A549 (cell line): ENCODE measurements at regions not wholly inside any gene's neighbourhood (a gene's known extent, or its start where the extent isn't known, plus 50 kb on each side); places are given as distances from the start of the nearest gene placed in this dataset.

ENCODE experiments used
- ATAC-seq, 2 experiments: fragments of 200-7000 bp in 1 of 2; fragments of >200 bp in 1 of 2; cut with Nextera tagmentation in 1 of 2; cut with Tn5 transposase in 1 of 2; 3 replicates each; pipeline versions ENCODE4 v1.8.0 to v1.9.1; 2018 to 2020; ENCODE audit warnings: mild to moderate bottlenecking in 1 of 2, moderate library complexity in 1 of 2
- CTCF ChIA-PET: fragments of 300-600 bp; sonication (Branson Sonifier 250); formaldehyde crosslinking; extraction: SDS; loops from one replicate; lab custom pipeline; 2021; ENCODE audit warnings: antibody characterized with exemption, inconsistent platforms; lab: Yijun Ruan, JAX
- POLR2A ChIA-PET: fragments of 350-600 bp; formaldehyde crosslinking; extraction: SDS; loops from one replicate; lab custom pipeline; 2021; ENCODE audit warnings: antibody characterized with exemption, inconsistent platforms; lab: Yijun Ruan, JAX
- DNase-seq, 2 experiments: peaks; one replicate each; pipeline versions ENCODE4 v3.0.0 to v3.0.0-alpha.2; 2011 to 2016; ENCODE audit warnings: low read depth in 1 of 2, low spot score in 1 of 2
- FAIRE-seq: peaks from 2 replicates; lab custom pipeline; 2011; peaks lifted over from hg19 to GRCh38; lab: Jason Lieb, UNC
- H3K27ac ChIP-seq, 2 experiments: fragments of >200 bp; sonication (Bioruptor Twin); formaldehyde crosslinking; 3 replicates each; pipeline ENCODE4 v1.5.1; 2016 to 2017
- H3K4me1 ChIP-seq: fragments of >200 bp; sonication (Bioruptor Twin); formaldehyde crosslinking; 3 replicates; pipeline ENCODE4 v1.6.1; 2016
- H3K4me2 ChIP-seq: fragments of >200 bp; sonication (Bioruptor Twin); formaldehyde crosslinking; 3 replicates; pipeline ENCODE4 v1.6.1; 2016
- H3K4me3 ChIP-seq: fragments of >200 bp; sonication (Bioruptor Twin); formaldehyde crosslinking; 3 replicates; pipeline ENCODE4 v1.5.1; 2016
- H3K9me3 ChIP-seq: fragments of >200 bp; sonication (Bioruptor Twin); formaldehyde crosslinking; 3 replicates; pipeline ENCODE4 v1.6.1; 2016
- CBX2 ChIP-seq: fragments of 200-600 bp; sonication (generic); IDR thresholded peaks from 2 replicates; pipeline ENCODE4 v1.6.1; 2016; ENCODE audit warnings: low read depth, mild to moderate bottlenecking, borderline replicate concordance
- CEBPB ChIP-seq, 2 experiments: fragments of >200 bp in 1 of 2; sonication (Bioruptor Twin) in 1 of 2; formaldehyde crosslinking in 1 of 2; IDR thresholded peaks; 2 replicates each; pipeline ENCODE4 v1.6.1; 2012 to 2016
- CHD4 ChIP-seq: fragments of 200-600 bp; sonication (generic); IDR thresholded peaks from 2 replicates; pipeline ENCODE4 v1.6.1; 2016; ENCODE audit warnings: antibody characterized with exemption, mild to moderate bottlenecking, borderline replicate concordance
- EHF ChIP-seq: fragments of 250-450 bp; sonication (Bioruptor Pico); IDR thresholded peaks from 2 replicates; pipeline ENCODE4 v1.5.0; 2020; ENCODE audit warnings: mild to moderate bottlenecking
- FOSB ChIP-seq: fragments of 250-450 bp; sonication (Bioruptor Pico); IDR thresholded peaks from 2 replicates; pipeline ENCODE4 v1.5.0; 2020; ENCODE audit warnings: mild to moderate bottlenecking, moderate library complexity
- FOSL2 ChIP-seq, 2 experiments: fragments of 450-650 bp in 1 of 2; fragments of >200 bp in 1 of 2; sonication (Bioruptor Twin) in 1 of 2; formaldehyde crosslinking; IDR thresholded peaks; 2 replicates each; pipeline versions ENCODE4 v1.5.0 to v1.6.1; 2016 to 2020; ENCODE audit warnings: mild to moderate bottlenecking in 1 of 2, moderate library complexity in 1 of 2
- HOXA7 ChIP-seq: fragments of 250-450 bp; sonication (Bioruptor Pico); IDR thresholded peaks from 2 replicates; pipeline ENCODE4 v1.5.0; 2020; ENCODE audit warnings: mild to moderate bottlenecking, moderate library complexity
- HOXB13 ChIP-seq: fragments of 250-450 bp; sonication (Bioruptor Pico); IDR thresholded peaks from 2 replicates; pipeline ENCODE4 v1.5.0; 2020; ENCODE audit warnings: low read depth, mild to moderate bottlenecking, moderate library complexity
- HOXB5 ChIP-seq: fragments of 250-450 bp; sonication (Bioruptor Pico); IDR thresholded peaks from 2 replicates; pipeline ENCODE4 v1.5.0; 2020; ENCODE audit warnings: mild to moderate bottlenecking, moderate library complexity
- KDM5A ChIP-seq: fragments of 200-600 bp; sonication (generic); IDR thresholded peaks from 2 replicates; pipeline ENCODE4 v1.6.1; 2016; ENCODE audit warnings: antibody characterized with exemption, mild to moderate bottlenecking
- MAFK ChIP-seq: fragments of 450-650 bp; IDR thresholded peaks from 2 replicates; pipeline ENCODE4 v1.6.1; 2014; ENCODE audit not compliant: partially characterized antibody
- MAZ ChIP-seq: fragments of 150-350 bp; IDR thresholded peaks from 2 replicates; pipeline ENCODE4 v1.6.1; 2014; ENCODE audit warnings: antibody characterized with exemption, low read depth, low read length, borderline replicate concordance
- MYC ChIP-seq: IDR thresholded peaks from 2 replicates; pipeline ENCODE4 v1.6.1; 2012; ENCODE audit warnings: mild to moderate bottlenecking, inconsistent platforms, low read length, improper control_type of control experiment, borderline replicate concordance
- NFE2L2 ChIP-seq: fragments of 150-350 bp; conservative IDR thresholded peaks from 2 replicates; pipeline ENCODE4 v1.6.1; 2014; ENCODE audit warnings: low read length
- NPAS2 ChIP-seq: fragments of 250-450 bp; sonication (Bioruptor Pico); IDR thresholded peaks from 2 replicates; pipeline ENCODE4 v1.8.0; 2022; ENCODE audit warnings: mild to moderate bottlenecking, moderate library complexity, borderline replicate concordance
- POLR2A ChIP-seq: IDR thresholded peaks from 2 replicates; pipeline ENCODE4 v1.6.1; 2012; ENCODE audit warnings: mild to moderate bottlenecking, low read length
- POLR2AphosphoS2 ChIP-seq: conservative IDR thresholded peaks from 2 replicates; pipeline ENCODE4 v1.6.1; 2012; ENCODE audit warnings: low read length, improper control_type of control experiment, inconsistent platforms
- RFX5 ChIP-seq: fragments of 450-650 bp; IDR thresholded peaks from 2 replicates; pipeline ENCODE4 v1.7.1; 2014; ENCODE audit warnings: antibody characterized with exemption, mild to moderate bottlenecking, moderate library complexity
- SREBF2 ChIP-seq: fragments of 450-650 bp; IDR thresholded peaks from 2 replicates; pipeline ENCODE4 v1.6.1; 2014; ENCODE audit warnings: mild to moderate bottlenecking, moderate library complexity
- TFCP2L1 ChIP-seq: fragments of 250-450 bp; sonication (Bioruptor Pico); IDR thresholded peaks from 2 replicates; pipeline ENCODE4 v1.5.0; 2021; ENCODE audit warnings: mild to moderate bottlenecking
- ZSCAN20 ChIP-seq: fragments of 250-450 bp; sonication (Bioruptor Pico); IDR thresholded peaks from 2 replicates; pipeline ENCODE4 v1.8.0; 2022; ENCODE audit warnings: mild to moderate bottlenecking, moderate library complexity
- WGBS: methylation state at CpG from one replicate; pipeline ENCODE4 v1.1.6; 2017; ENCODE audit errors: missing lambda C conversion rate; 5-methylcytosine and 5-hydroxymethylcytosine counted together
- TF ChIP-seq, protein P1 (sequence below): fragments of 150-350 bp; IDR thresholded peaks from 2 replicates; pipeline ENCODE4 v1.6.1; 2014; ENCODE audit warnings: low read depth, mild to moderate bottlenecking, low read length
- TF ChIP-seq, protein P2 (sequence below): IDR thresholded peaks from 2 replicates; pipeline ENCODE4 v1.6.1; 2012
- TF ChIP-seq, protein P3 (sequence below): fragments of 250-450 bp; sonication (Bioruptor Pico); IDR thresholded peaks from 2 replicates; pipeline ENCODE4 v1.5.0; 2021; ENCODE audit warnings: mild to moderate bottlenecking, moderate library complexity, borderline replicate concordance
- TF ChIP-seq, protein P4 (sequence below): IDR thresholded peaks from 2 replicates; pipeline ENCODE4 v1.6.1; 2012
- TF ChIP-seq, protein P5 (sequence below): fragments of >200 bp; sonication (Bioruptor Twin); formaldehyde crosslinking; IDR thresholded peaks from 3 replicates; pipeline ENCODE4 v1.5.1; 2016

DNA sequence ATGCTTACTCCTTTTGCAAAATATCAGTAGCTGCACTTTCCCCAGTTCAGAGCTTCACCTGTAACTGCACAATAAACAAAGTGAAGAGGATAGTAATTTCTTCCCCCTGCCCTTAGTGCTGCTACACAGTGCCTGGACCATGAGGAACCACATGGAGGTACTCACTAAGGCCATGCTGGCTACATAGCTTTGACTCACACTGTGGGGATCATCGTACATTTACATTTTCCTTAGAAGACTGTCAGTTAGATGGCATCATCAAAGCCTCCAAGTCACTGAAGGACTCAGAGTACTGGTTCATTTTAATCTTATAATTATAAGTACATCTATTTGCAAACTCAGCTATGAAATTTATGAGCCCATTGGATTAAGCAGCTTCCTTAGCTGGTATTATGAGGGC is 1416.5 kb upstream of the CELF4 start:
- TF ChIP-seq HOXA7 (CRISPR knock-in tag) = no peak
- no peak for TF ChIP-seq RFX5
- TF ChIP-seq POLR2AphosphoS2 = no peak
- no peak for TF ChIP-seq TFCP2L1
- TF ChIP-seq FOSL2 (IDR thresholded peaks at IDR 0.05) = no peak
- TF ChIP-seq FOSL2 (CRISPR knock-in tag; IDR thresholded peaks at IDR 0.05) = no peak
- TF ChIP-seq POLR2A = no peak
- TF ChIP-seq ZSCAN20 (CRISPR knock-in tag) = no peak
- TF ChIP-seq MYC = no peak
- no peak for TF ChIP-seq SREBF2
- TF ChIP-seq MAZ = no peak
- TF ChIP-seq, protein P1, sequence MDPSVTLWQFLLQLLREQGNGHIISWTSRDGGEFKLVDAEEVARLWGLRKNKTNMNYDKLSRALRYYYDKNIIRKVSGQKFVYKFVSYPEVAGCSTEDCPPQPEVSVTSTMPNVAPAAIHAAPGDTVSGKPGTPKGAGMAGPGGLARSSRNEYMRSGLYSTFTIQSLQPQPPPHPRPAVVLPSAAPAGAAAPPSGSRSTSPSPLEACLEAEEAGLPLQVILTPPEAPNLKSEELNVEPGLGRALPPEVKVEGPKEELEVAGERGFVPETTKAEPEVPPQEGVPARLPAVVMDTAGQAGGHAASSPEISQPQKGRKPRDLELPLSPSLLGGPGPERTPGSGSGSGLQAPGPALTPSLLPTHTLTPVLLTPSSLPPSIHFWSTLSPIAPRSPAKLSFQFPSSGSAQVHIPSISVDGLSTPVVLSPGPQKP = no peak
- no peak for TF ChIP-seq MAFK
- no peak for TF ChIP-seq CBX2
- no peak for TF ChIP-seq KDM5A
- TF ChIP-seq NPAS2 = no peak
- TF ChIP-seq, protein P2, sequence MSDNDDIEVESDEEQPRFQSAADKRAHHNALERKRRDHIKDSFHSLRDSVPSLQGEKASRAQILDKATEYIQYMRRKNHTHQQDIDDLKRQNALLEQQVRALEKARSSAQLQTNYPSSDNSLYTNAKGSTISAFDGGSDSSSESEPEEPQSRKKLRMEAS = no peak
- TF ChIP-seq CEBPB (IDR thresholded peaks at IDR 0.05) = no peak
- TF ChIP-seq, protein P3, sequence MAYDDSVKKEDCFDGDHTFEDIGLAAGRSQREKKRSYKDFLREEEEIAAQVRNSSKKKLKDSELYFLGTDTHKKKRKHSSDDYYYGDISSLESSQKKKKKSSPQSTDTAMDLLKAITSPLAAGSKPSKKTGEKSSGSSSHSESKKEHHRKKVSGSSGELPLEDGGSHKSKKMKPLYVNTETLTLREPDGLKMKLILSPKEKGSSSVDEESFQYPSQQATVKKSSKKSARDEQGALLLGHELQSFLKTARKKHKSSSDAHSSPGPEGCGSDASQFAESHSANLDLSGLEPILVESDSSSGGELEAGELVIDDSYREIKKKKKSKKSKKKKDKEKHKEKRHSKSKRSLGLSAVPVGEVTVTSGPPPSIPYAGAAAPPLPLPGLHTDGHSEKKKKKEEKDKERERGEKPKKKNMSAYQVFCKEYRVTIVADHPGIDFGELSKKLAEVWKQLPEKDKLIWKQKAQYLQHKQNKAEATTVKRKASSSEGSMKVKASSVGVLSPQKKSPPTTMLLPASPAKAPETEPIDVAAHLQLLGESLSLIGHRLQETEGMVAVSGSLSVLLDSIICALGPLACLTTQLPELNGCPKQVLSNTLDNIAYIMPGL (CRISPR knock-in tag) = no peak
- TF ChIP-seq FOSB = no peak
- ATAC-seq (no peak), FAIRE-seq (no peak), DNase-seq (no peak)
- Histone ChIP-seq H3K4me1 (no peaks in the 10 kb centered on the region), H3K27ac (no peak overlapping the region), H3K4me3 (no peak overlapping the region), H3K9me3 (no peaks in the 10 kb centered on the region), H3K4me2 (no peak overlapping the region)
- POLR2A ChIA-PET = no interaction called here
- WGBS = 13% methylated on average over 1 of the region's 1 CpG
- CTCF ChIA-PET = no interaction called here

DNA sequence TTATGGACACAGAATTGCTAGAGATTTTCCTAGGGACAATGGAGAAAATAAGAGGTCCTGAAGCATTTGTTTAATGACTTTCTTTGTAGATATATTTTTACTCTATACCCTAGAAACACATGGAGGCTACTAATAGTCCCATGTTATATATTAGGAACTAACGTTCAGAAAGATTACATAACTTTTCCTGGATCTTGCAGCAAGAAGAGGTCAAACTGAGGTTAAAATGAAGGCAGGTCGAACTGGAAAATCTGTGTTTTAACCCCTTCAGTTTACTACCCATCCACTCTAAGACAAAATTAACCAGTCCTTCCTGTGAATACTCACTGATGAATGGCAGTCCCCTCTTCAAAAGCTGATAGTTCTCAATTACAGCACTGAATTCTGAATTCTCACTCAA is 1415.8 kb upstream of the CELF4 start:
- WGBS = 0% methylated on average over 2 of the region's 2 CpGs
- no peaks in the 10 kb centered on the region for H3K9me3 ChIP-seq
- ChIA-PET POLR2A (no interaction called here), CTCF (no interaction called here)
- no peak overlapping the region for H3K27ac ChIP-seq
- no peak overlapping the region for H3K4me2 ChIP-seq
- DNase-seq (no peak), ATAC-seq (no peak), FAIRE-seq (no peak)
- no peaks in the 10 kb centered on the region for H3K4me1 ChIP-seq
- TF ChIP-seq CBX2 (no peak), CHD4 (no peak), MYC (no peak), FOSB (no peak), HOXB13 (no peak)
- TF ChIP-seq, protein P4, sequence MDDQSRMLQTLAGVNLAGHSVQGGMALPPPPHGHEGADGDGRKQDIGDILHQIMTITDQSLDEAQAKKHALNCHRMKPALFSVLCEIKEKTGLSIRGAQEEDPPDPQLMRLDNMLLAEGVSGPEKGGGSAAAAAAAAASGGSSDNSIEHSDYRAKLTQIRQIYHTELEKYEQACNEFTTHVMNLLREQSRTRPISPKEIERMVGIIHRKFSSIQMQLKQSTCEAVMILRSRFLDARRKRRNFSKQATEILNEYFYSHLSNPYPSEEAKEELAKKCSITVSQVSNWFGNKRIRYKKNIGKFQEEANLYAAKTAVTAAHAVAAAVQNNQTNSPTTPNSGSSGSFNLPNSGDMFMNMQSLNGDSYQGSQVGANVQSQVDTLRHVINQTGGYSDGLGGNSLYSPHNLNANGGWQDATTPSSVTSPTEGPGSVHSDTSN = no peak
- no peak overlapping the region for H3K4me3 ChIP-seq

DNA sequence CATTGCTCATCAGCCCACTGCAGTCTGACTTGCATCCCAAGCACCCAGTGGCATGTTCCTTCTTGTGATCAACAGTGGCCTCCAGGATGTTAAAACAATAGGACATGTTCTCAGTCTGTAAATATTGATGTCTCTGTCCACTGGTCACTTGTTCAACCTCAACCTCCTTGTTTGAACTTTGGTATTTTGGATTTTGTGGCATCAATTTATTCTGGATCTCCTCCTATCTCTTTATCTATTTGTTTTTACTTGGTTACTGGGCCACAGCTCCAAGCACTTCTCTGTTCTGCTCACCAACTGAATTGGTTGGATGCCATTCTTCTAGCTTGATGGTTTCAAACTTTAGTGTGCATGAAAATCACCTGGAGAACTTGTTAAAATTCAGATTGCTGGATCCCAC is 1414.8 kb upstream of the CELF4 start:
- Histone ChIP-seq H3K4me2 (no peak overlapping the region), H3K27ac (no peak overlapping the region), H3K4me1 (no peaks in the 10 kb centered on the region), H3K4me3 (no peak overlapping the region), H3K9me3 (no peaks in the 10 kb centered on the region)
- DNase-seq (no peak), ATAC-seq (no peak), FAIRE-seq (no peak)
- CTCF ChIA-PET = no interaction called here
- POLR2A ChIA-PET = no interaction called here
- no peak for TF ChIP-seq HOXB5
- no peak for TF ChIP-seq KDM5A
- no peak for TF ChIP-seq POLR2A
- no peak for TF ChIP-seq NFE2L2
- TF ChIP-seq, protein P2 = no peak
- TF ChIP-seq HOXB13 = no peak
- no peak for TF ChIP-seq MYC
- TF ChIP-seq, protein P5, sequence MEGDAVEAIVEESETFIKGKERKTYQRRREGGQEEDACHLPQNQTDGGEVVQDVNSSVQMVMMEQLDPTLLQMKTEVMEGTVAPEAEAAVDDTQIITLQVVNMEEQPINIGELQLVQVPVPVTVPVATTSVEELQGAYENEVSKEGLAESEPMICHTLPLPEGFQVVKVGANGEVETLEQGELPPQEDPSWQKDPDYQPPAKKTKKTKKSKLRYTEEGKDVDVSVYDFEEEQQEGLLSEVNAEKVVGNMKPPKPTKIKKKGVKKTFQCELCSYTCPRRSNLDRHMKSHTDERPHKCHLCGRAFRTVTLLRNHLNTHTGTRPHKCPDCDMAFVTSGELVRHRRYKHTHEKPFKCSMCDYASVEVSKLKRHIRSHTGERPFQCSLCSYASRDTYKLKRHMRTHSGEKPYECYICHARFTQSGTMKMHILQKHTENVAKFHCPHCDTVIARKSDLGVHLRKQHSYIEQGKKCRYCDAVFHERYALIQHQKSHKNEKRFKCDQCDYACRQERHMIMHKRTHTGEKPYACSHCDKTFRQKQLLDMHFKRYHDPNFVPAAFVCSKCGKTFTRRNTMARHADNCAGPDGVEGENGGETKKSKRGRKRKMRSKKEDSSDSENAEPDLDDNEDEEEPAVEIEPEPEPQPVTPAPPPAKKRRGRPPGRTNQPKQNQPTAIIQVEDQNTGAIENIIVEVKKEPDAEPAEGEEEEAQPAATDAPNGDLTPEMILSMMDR = no peak
- no peak for TF ChIP-seq EHF
- TF ChIP-seq CBX2 = no peak
